ENCODE measurements at regions not wholly inside any gene's neighbourhood (a gene's known extent, or its start where the extent isn't known, plus 50 kb on each side); places are given as distances from the start of the nearest gene placed in this dataset.

GRCh38 chr6:43990627-43991619 is 136.3 kb downstream of the MRPL14 start:
- DNase-seq = no peak
- no peaks in the 10 kb centered on the region for H3K36me3 ChIP-seq (ENCODE audit: control insufficient read depth, insufficient read depth, low read length)
- no peaks in the 10 kb centered on the region for H3K27me3 ChIP-seq (replicated peaks; ENCODE audit: control insufficient read depth, insufficient read depth, low read length, poor library complexity, severe bottlenecking)
- H3K4me1 ChIP-seq (ENCODE audit: control insufficient read depth, insufficient read depth, low read length, poor library complexity, severe bottlenecking) = no peaks in the 10 kb centered on the region
- H3K4me3 ChIP-seq (ENCODE audit: insufficient read depth, low read depth, low read length, poor library complexity, severe bottlenecking) = no peak overlapping the region
- H3K27ac ChIP-seq (ENCODE audit: insufficient read depth, low read length, poor library complexity, severe bottlenecking) = no peak overlapping the region
- H3K9me3 ChIP-seq (ENCODE audit: control insufficient read depth, low read length) = no peaks in the 10 kb centered on the region

DNA sequence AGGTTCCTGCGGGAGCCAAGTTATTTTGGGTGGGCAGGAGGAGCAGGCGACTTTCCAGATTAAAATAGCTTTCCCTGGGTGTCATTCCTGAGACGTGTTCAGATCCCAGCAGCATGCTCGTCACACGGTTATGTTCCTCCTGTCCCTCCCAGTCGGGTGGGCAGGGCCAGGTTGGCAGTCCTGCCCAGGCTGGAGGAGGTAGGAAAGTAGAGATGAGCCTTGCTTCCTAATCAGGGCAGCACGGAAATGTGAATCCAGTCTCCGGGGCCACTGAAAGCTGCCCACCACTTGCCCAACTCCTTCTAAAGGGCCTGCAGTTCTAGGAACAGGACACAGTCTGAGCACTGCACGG is 137.0 kb downstream of the MRPL14 start:
- Histone ChIP-seq H3K27me3 (replicated peaks; ENCODE audit: control insufficient read depth, insufficient read depth, low read length, poor library complexity, severe bottlenecking) (no peaks in the 10 kb centered on the region), H3K9me3 (ENCODE audit: control insufficient read depth, low read length) (no peaks in the 10 kb centered on the region), H3K4me3 (ENCODE audit: insufficient read depth, low read depth, low read length, poor library complexity, severe bottlenecking) (no peak overlapping the region), H3K27ac (ENCODE audit: insufficient read depth, low read length, poor library complexity, severe bottlenecking) (no peak overlapping the region), H3K4me1 (ENCODE audit: control insufficient read depth, insufficient read depth, low read length, poor library complexity, severe bottlenecking) (no peaks in the 10 kb centered on the region), H3K36me3 (ENCODE audit: control insufficient read depth, insufficient read depth, low read length) (no peaks in the 10 kb centered on the region)
- DNase-seq = no peak

GRCh38 chr6:43989581-43990146 is 137.6 kb downstream of the MRPL14 start:
- no peaks in the 10 kb centered on the region for H3K36me3 ChIP-seq (ENCODE audit: control insufficient read depth, insufficient read depth, low read length)
- H3K27me3 ChIP-seq (replicated peaks; ENCODE audit: control insufficient read depth, insufficient read depth, low read length, poor library complexity, severe bottlenecking) = no peaks in the 10 kb centered on the region
- H3K9me3 ChIP-seq (ENCODE audit: control insufficient read depth, low read length) = no peaks in the 10 kb centered on the region
- no peak overlapping the region for H3K27ac ChIP-seq (ENCODE audit: insufficient read depth, low read length, poor library complexity, severe bottlenecking)
- no peaks in the 10 kb centered on the region for H3K4me1 ChIP-seq (ENCODE audit: control insufficient read depth, insufficient read depth, low read length, poor library complexity, severe bottlenecking)
- DNase-seq = no peak
- no peak overlapping the region for H3K4me3 ChIP-seq (ENCODE audit: insufficient read depth, low read depth, low read length, poor library complexity, severe bottlenecking)

- Histone ChIP-seq H3K27me3 (replicated peaks; ENCODE audit: control insufficient read depth, insufficient read depth, low read length, poor library complexity, severe bottlenecking) (no peaks in the 10 kb centered on the region), H3K36me3 (ENCODE audit: control insufficient read depth, insufficient read depth, low read length) (no peaks in the 10 kb centered on the region), H3K9me3 (ENCODE audit: control insufficient read depth, low read length) (no peaks in the 10 kb centered on the region), H3K4me1 (ENCODE audit: control insufficient read depth, insufficient read depth, low read length, poor library complexity, severe bottlenecking) (no peaks in the 10 kb centered on the region), H3K27ac (ENCODE audit: insufficient read depth, low read length, poor library complexity, severe bottlenecking) (no peak overlapping the region), H3K4me3 (ENCODE audit: insufficient read depth, low read depth, low read length, poor library complexity, severe bottlenecking) (no peak overlapping the region)
- DNase-seq = no peak
Measured at GRCh38 chr6:43988801-43989200, 138.5 kb downstream of the MRPL14 start.

DNA sequence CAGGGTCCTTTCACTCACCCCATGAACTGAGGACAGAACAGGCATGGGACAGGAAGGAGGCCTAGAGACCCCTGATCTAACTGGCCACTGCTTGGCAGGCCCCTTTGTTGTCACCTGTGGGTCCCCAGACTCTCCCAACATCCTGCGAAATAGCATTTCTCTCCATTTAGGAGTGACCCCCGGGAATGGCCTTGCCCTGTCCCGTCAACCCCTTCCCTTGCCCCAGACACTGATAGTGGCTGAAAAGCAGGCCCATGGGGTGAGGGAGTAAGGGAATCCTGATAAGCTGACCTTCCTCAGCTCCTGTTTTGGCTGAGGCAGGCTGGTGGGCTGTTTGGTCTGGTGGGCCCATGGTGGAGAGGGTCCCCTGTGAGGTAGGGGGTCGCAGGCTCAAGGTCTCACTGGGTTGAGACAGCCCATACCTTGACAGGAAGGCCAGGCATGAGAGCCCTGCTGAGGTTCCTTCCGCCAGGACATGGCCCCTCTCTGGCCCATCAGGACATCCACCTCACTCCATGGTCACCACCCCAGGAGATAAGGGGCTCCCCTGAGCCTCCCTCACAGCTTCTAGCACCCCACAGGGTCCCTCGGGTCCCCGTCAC is 139.3 kb downstream of the MRPL14 start:
- H3K4me3 ChIP-seq (ENCODE audit: insufficient read depth, low read depth, low read length, poor library complexity, severe bottlenecking) = no peak overlapping the region
- no peaks in the 10 kb centered on the region for H3K27me3 ChIP-seq (replicated peaks; ENCODE audit: control insufficient read depth, insufficient read depth, low read length, poor library complexity, severe bottlenecking)
- no peaks in the 10 kb centered on the region for H3K4me1 ChIP-seq (ENCODE audit: control insufficient read depth, insufficient read depth, low read length, poor library complexity, severe bottlenecking)
- no peak for DNase-seq
- H3K36me3 ChIP-seq (ENCODE audit: control insufficient read depth, insufficient read depth, low read length) = no peaks in the 10 kb centered on the region
- H3K9me3 ChIP-seq (ENCODE audit: control insufficient read depth, low read length) = no peaks in the 10 kb centered on the region
- H3K27ac ChIP-seq (ENCODE audit: insufficient read depth, low read length, poor library complexity, severe bottlenecking) = no peak overlapping the region

GRCh38 chr6:43986177-43986825 is 141.0 kb downstream of the MRPL14 start:
- Histone ChIP-seq H3K27me3 (replicated peaks; ENCODE audit: control insufficient read depth, insufficient read depth, low read length, poor library complexity, severe bottlenecking) (no peaks in the 10 kb centered on the region), H3K9me3 (ENCODE audit: control insufficient read depth, low read length) (no peaks in the 10 kb centered on the region), H3K4me3 (ENCODE audit: insufficient read depth, low read depth, low read length, poor library complexity, severe bottlenecking) (no peak overlapping the region), H3K27ac (ENCODE audit: insufficient read depth, low read length, poor library complexity, severe bottlenecking) (no peak overlapping the region), H3K4me1 (ENCODE audit: control insufficient read depth, insufficient read depth, low read length, poor library complexity, severe bottlenecking) (no peaks in the 10 kb centered on the region), H3K36me3 (ENCODE audit: control insufficient read depth, insufficient read depth, low read length) (no peaks in the 10 kb centered on the region)
- DNase-seq = no peak

- Histone ChIP-seq H3K27me3 (replicated peaks; ENCODE audit: control insufficient read depth, insufficient read depth, low read length, poor library complexity, severe bottlenecking) (no peaks in the 10 kb centered on the region), H3K36me3 (ENCODE audit: control insufficient read depth, insufficient read depth, low read length) (no peaks in the 10 kb centered on the region), H3K4me1 (ENCODE audit: control insufficient read depth, insufficient read depth, low read length, poor library complexity, severe bottlenecking) (no peaks in the 10 kb centered on the region), H3K9me3 (ENCODE audit: control insufficient read depth, low read length) (no peaks in the 10 kb centered on the region), H3K27ac (ENCODE audit: insufficient read depth, low read length, poor library complexity, severe bottlenecking) (no peak overlapping the region), H3K4me3 (ENCODE audit: insufficient read depth, low read depth, low read length, poor library complexity, severe bottlenecking) (no peak overlapping the region)
- DNase-seq = no peak
Measured at GRCh38 chr6:43985329-43985728, 141.9 kb downstream of the MRPL14 start.

DNA sequence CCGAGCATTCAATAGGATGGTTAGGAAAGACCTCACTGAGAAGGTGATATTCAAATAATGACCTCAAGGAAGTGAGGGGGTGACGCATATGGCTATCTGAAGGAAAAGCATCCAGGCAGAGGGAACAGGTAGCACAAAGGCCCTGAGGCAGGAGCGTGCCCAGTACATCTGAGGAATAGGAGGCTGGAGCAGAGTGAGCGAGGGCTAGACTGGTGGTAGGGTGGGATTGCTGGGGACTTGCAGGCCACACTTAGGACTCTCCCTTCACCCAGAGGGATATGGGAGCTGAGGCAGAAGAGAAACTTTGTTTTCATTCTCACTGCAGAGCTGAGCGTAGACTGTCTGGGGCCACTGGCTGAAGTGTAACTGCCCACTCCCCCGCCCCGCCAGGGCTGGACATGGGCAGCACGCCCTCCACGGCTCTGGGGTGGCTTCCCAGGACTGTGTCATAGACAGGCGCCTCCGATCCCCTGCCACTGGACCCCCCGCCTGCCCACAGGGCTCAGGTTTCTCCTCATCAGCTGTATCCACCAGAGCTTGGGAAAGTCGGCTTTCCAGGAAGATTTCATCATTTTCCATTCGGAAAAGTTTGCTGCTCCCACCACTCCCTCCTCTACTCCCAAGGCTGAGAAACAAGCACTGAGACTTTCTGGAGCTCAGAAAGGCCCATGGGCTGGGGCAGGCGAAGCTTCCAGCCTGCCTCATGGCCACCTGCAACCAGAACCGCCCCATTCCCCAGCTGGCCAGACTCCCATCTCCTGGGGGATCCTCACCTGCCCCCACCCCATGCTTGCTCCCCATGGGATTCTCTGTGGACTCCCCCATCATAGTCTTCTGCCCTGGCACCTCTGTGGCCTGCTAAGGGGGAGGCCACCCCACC is 142.6 kb downstream of the MRPL14 start:
- no peak overlapping the region for H3K4me3 ChIP-seq (ENCODE audit: insufficient read depth, low read depth, low read length, poor library complexity, severe bottlenecking)
- no peak overlapping the region for H3K27ac ChIP-seq (ENCODE audit: insufficient read depth, low read length, poor library complexity, severe bottlenecking)
- DNase-seq = no peak

DNA sequence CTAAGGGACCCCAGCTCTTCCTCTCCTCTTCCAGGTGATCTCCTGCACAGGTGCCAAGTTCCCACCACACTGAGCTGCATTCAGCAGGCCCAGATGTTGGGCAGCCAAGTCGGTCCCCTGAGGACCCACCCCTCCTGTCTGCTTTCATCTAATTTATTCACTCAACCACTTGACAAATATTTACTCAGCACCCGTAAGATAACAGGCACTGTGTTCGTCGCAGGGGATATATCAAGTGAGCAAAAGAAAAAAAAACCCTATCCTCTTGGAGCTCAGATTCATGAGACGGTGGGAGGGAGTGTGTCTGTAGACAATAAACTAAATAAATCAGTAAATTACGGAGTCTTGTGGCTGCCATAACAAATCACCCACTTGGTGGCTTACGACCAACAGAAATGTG is 143.6 kb downstream of the MRPL14 start:
- Histone ChIP-seq H3K27me3 (replicated peaks; ENCODE audit: control insufficient read depth, insufficient read depth, low read length, poor library complexity, severe bottlenecking) (no peaks in the 10 kb centered on the region), H3K27ac (ENCODE audit: insufficient read depth, low read length, poor library complexity, severe bottlenecking) (no peak overlapping the region), H3K36me3 (ENCODE audit: control insufficient read depth, insufficient read depth, low read length) (no peaks in the 10 kb centered on the region), H3K4me3 (ENCODE audit: insufficient read depth, low read depth, low read length, poor library complexity, severe bottlenecking) (no peak overlapping the region), H3K9me3 (ENCODE audit: control insufficient read depth, low read length) (no peaks in the 10 kb centered on the region), H3K4me1 (ENCODE audit: control insufficient read depth, insufficient read depth, low read length, poor library complexity, severe bottlenecking) (no peaks in the 10 kb centered on the region)
- no peak for DNase-seq

More for the DNA sequence above, 142.6 kb downstream of the MRPL14 start:
- no peaks in the 10 kb centered on the region for H3K9me3 ChIP-seq (ENCODE audit: control insufficient read depth, low read length)
- H3K4me1 ChIP-seq (ENCODE audit: control insufficient read depth, insufficient read depth, low read length, poor library complexity, severe bottlenecking) = no peaks in the 10 kb centered on the region
- H3K27me3 ChIP-seq (replicated peaks; ENCODE audit: control insufficient read depth, insufficient read depth, low read length, poor library complexity, severe bottlenecking) = no peaks in the 10 kb centered on the region
- H3K36me3 ChIP-seq (ENCODE audit: control insufficient read depth, insufficient read depth, low read length) = no peaks in the 10 kb centered on the region

Data from effector memory CD4-positive, alpha-beta T cell (primary cell).